ENCODE measurements at regions not wholly inside any gene's neighbourhood (a gene's known extent, or its start where the extent isn't known, plus 50 kb on each side); places are given as distances from the start of the nearest gene placed in this dataset.

GRCh38 chr6:134766497-134766896 lies 183.4 kb downstream of the ALDH8A1 start:
- TF ChIP-seq CTCF (IDR thresholded peaks at IDR 0.05) (no peak), POLR2A (IDR thresholded peaks at IDR 0.05) (no peak)

All from Peyer's patch (tissue), 4 donors.